ENCODE measurements at regions not wholly inside any gene's neighbourhood (a gene's known extent, or its start where the extent isn't known, plus 50 kb on each side); places are given as distances from the start of the nearest gene placed in this dataset.

GRCh38 chr11:92670308-92670890 lies 299.1 kb upstream of the MTNR1B start:
- TF ChIP-seq POLR2A (IDR thresholded peaks at IDR 0.05; ENCODE audit: insufficient read depth in 1 of 2, low read depth in 2 of 2, low read length in 2 of 2) (no peak), JUND (CRISPR knock-in tag; IDR thresholded peaks at IDR 0.05) (no peak), BCL3 (CRISPR knock-in tag; IDR thresholded peaks at IDR 0.05) (no peak), CTCF (CRISPR knock-in tag; IDR thresholded peaks at IDR 0.05) (no peak), CSRNP2 (CRISPR knock-in tag; conservative IDR thresholded peaks at IDR 0.05; ENCODE audit: low read depth) (no peak), TCF7L2 (IDR thresholded peaks at IDR 0.05; ENCODE audit: low read depth, low read length) (no peak), XRCC5 (optimal IDR thresholded peaks at IDR 0.05; ENCODE audit: low read length) (no peak)
